ENCODE measurements at regions not wholly inside any gene's neighbourhood (a gene's known extent, or its start where the extent isn't known, plus 50 kb on each side); places are given as distances from the start of the nearest gene placed in this dataset.

GRCh38 chr10:32151871-32152270 lies 95.6 kb upstream of the KIF5B start:
- TF ChIP-seq POLR2AphosphoS5 (IDR thresholded peaks at IDR 0.05): no peak
- TF ChIP-seq CTCF (IDR thresholded peaks at IDR 0.05): no peak

Data from prostate gland (tissue), 2 donors.